Body of pancreas (tissue), 4 donors: ENCODE measurements at regions not wholly inside any gene's neighbourhood (a gene's known extent, or its start where the extent isn't known, plus 50 kb on each side); places are given as distances from the start of the nearest gene placed in this dataset.

ENCODE experiments used
- CTCF ChIP-seq, 7 experiments: fragments of 450-650 bp in 4 of 7; fragments of 200-600 bp in 3 of 7; sonication (generic) in 3 of 7; IDR thresholded peaks; one replicate each; pipeline ENCODE4 v1.5.1; 2016 to 2019; ENCODE audit warnings: antibody characterized with exemption in 7 of 7
- POLR2A ChIP-seq, 3 donors: fragments of 450-650 bp; IDR thresholded peaks; one replicate each; pipeline ENCODE4 v1.6.1; 2016; ENCODE audit warnings: antibody characterized with exemption in 3 of 3, mild to moderate bottlenecking in 2 of 3

- TF ChIP-seq CTCF (IDR thresholded peaks at IDR 0.05) = no peak
- no peak for TF ChIP-seq POLR2A (IDR thresholded peaks at IDR 0.05)
Observed at GRCh38 chr13:34810996-34811395, 131.1 kb upstream of the NBEA start.
